NCI-H1417 treated with DMSO at 0.1 percent for 48 hours (cell line): ENCODE measurements at regions not wholly inside any gene's neighbourhood (a gene's known extent, or its start where the extent isn't known, plus 50 kb on each side); places are given as distances from the start of the nearest gene placed in this dataset.
"Not testable (repeated sequence)": the region's sequence is repeated elsewhere in the genome, so short reads cannot be mapped to it uniquely, and the experiment has no call there.

Experiments used
- DNase-seq: peaks from one replicate; lab custom pipeline; 2025; lab: John Stamatoyannopoulos, UW

GRCh38 chr6:19329078-19329477 lies 508.1 kb upstream of the ID4 start:
- DNase-seq, result no peak

- no peak for DNase-seq
Measured at GRCh38 chr6:19331089-19331488, 506.1 kb upstream of the ID4 start.

GRCh38 chr6:19332806-19333460 lies 504.2 kb upstream of the ID4 start:
- DNase-seq, result no peak

DNA sequence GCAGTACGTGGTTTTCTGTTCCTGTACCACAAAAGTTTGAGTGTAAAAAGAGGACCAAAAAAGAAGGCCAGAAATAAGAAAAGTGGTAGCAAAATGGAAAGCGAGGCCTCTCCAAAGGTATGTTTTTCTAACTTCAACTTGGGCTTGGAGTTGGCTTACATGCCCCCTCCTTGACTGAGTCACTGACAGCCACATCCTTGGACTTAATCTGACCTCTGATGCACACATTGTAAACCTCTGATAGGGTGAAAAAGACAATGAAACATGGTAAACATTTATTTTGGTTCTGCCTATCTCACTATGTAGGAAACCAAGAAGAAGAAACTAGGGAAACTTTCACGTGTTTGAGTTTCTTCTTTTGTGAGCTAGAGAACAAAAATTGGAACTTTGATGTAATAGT lies 503.2 kb upstream of the ID4 start:
- DNase-seq, result no peak

DNA sequence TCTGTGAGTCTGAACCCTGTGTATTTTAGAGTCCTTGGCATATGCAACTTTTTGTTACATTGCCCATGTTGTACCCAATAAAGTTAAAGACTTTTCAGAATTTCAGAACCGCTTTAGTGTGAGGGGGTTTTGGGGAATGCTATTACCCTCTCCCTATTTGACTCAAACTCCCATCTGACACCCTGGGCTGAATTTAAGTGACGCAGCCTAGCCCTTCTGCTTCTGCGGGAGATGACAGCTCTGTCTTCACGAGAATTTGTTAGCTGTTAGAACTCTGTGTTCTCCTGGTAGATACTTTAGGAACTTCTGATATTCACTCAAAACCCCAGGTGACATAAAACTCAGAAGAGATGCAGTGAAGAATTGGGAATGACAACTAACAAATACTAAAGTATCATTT lies 500.6 kb upstream of the ID4 start:
- DNase-seq, result no peak

- no peak for DNase-seq
Measured at GRCh38 chr6:19337101-19337500, 500.1 kb upstream of the ID4 start.

DNA sequence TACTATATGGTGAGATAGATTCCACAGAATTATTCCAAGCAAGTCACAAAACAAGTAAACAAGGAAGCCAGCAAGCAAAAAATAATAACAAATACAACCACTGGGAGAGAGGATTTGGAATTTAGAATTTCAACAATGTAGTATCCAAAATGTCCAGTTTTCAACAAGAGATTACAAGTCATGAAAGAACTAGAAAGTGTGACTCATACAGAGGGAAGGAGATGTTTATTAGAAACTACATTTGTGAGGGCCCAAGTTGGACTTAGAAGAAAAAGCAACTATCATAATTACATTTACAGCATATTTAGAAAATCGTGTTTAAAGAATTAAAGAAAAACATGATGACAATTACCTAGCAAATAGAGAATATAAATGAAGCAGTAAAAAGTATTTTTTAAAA lies 494.6 kb upstream of the ID4 start:
- DNase-seq, result no peak

DNA sequence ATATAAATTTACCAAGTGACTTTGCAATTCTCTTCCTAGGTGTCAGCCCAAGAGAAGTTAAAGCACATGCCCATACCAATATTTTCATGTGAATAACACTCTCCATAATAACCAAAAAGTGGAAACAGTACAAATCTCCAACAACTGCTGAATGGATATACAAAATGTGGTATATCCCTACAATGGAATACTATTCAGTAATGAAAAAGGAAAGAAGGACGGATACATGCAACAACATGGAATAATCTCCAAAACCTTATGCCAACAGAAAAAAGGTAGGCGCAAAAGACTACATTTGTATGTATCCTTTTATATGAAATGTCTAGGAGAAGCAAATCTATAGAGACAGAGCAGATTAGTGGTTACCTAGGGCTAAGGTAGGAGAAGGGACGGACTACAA lies 487.7 kb upstream of the ID4 start:
- DNase-seq, result no peak

GRCh38 chr6:19354181-19354580 lies 483.0 kb upstream of the ID4 start:
- DNase-seq, result no peak

DNA sequence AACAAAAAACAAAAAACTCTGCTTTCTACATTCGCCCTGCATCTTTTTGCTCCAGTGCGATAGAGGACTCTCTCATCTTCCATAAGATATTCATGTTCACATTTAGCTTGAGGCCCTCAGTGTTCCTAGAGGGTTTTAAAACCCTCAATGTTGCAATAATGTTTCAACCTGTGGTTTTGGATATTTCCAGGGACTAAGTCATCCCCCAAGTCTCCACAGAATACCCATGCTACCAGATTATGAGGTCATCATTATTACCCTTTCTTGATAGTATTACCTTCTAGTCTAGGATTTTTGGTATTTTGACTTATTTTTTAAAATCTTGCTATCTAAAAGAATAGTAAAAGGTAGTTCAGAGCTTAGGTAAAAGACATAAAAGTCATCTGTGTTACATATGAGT lies 480.5 kb upstream of the ID4 start:
- no peak for DNase-seq

GRCh38 chr6:19362396-19362795 lies 474.8 kb upstream of the ID4 start:
- no peak for DNase-seq

DNA sequence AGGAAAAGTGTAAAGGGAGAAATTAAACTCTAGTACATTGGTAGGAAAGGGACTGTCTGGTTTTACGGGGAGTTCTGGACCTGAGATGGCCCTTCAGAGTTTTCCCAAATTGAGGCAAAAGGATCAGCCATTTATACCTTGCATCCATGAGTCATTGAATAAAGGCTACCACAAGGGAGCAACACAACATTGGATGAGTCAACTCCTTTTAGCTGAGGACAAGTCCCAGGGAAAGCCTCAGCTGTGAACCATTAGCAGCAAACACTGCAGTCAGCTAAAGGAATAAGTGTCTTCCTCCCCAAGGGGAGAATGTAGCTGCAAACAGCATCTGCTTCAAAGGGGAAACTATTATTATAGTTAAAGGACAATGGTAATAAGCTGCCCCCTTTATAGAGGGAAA lies 468.7 kb upstream of the ID4 start:
- DNase-seq, result no peak

DNA sequence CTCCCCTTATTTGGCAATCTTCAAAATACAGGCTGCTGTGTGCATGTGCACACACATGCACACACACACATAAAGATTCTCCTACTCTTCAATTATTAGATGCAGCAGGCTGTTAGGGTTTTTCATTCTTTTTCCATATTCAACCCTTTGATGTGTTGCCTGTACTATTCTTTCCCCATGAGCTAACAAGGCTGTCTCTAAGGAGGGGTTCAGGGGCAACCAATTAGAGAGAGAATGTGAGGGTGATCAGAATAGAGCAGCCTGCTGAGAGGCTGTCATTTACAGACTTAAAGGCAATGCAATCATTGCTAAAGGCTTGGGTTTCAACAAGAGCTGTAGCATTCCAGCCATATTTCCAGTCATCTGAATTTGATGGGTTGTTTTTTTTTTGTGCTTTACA lies 467.4 kb upstream of the ID4 start:
- no peak for DNase-seq

GRCh38 chr6:19370831-19371230 lies 466.3 kb upstream of the ID4 start:
- DNase-seq, result no peak

DNA sequence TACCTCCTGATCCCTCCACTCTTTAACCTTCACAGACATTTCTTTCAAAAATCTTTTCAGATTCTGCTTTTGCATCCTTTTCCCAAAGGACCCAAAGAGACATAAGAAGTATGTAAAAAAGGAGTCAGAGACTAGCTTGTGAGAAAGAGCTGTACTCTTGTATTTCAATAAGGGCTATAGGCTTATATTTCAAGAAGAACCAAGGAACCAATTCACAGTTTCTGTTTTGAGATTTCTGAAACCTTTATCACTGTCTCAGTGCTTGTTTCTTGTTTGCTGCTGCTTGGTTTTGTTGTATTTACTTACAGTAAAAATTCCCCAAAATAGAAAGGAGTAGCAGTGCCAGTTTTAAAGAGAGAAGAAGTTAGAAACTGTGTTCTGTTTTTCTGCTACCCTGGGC lies 461.6 kb upstream of the ID4 start:
- no peak for DNase-seq

DNA sequence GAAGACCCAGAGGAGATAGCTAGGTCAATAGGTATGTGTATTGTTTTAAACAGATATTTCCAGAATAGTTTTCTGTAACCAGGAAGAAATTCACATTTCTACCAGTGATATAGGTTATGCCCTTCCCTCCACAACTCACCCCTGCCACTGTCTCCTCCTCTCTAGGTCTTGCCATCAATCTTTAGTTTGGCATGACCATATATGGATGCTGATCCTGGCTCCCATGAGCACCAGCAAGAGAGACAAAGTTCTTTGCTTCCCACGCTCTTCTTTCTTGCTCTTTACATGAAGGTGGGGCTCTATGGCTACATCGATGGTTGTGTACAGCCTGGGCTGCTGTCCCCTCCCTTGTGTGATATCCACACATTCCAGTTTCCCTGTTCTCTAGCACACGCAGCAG lies 459.4 kb upstream of the ID4 start:
- DNase-seq, result no peak

GRCh38 chr6:19380293-19380692 lies 456.9 kb upstream of the ID4 start:
- no peak for DNase-seq

DNA sequence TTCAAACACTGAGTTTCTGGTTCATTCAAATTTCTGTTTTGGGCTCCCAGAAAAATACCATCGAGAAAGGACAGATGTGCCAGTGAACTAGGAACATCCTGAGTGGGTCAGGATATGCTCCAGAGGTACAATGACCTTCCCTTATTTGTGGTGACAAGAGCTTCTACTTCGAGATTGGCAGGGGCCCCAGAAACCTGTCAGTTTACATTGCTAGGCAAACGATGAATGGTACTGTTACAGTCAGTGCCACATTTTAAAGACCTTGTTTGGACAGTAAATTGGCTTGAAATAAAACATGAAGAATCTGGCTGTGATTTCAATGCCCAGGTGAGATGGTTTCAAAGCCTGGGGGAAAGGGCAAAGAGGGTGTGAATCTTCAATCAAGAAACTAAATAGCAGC lies 454.5 kb upstream of the ID4 start:
- no peak for DNase-seq

GRCh38 chr6:19391926-19392325 lies 445.2 kb upstream of the ID4 start:
- DNase-seq, result no peak

DNA sequence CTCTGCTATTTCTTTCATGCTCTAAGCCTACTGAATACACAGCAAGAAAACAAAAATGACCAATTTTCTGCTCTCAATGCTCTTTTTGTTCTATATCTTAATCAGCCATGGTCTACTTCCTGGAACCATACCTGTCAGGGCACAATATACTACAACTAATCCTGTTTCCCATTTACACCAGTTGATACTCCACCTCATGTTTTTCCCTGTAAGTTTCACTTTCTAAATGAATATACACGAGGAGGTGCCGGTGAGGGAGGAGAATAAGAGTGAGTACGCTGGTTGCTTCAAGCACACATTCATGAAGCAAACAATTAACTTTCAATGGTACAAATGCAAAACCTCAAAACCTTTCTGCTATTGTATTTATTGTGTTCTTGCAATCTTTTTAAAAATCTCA lies 443.1 kb upstream of the ID4 start:
- no peak for DNase-seq

DNA sequence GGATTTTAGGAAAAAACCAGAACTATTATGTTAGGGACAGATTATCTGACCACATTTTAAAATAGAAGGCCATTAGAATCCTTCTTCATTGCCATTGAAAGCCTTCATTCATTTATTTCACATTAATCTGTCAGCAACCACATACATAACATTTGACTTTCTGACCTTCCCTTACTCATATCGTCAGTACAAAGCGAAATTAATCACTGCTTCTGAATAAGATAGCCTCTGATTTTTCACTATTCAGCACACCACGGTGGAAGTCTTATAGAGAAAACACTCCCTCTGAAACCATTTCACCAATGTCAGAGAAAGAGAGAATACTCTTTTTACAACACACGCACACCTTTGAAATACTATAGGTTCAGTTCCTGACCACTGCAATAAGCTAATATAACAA lies 442.5 kb upstream of the ID4 start:
- DNase-seq, result no peak

GRCh38 chr6:19395316-19395715 lies 441.9 kb upstream of the ID4 start:
- DNase-seq, result no peak

DNA sequence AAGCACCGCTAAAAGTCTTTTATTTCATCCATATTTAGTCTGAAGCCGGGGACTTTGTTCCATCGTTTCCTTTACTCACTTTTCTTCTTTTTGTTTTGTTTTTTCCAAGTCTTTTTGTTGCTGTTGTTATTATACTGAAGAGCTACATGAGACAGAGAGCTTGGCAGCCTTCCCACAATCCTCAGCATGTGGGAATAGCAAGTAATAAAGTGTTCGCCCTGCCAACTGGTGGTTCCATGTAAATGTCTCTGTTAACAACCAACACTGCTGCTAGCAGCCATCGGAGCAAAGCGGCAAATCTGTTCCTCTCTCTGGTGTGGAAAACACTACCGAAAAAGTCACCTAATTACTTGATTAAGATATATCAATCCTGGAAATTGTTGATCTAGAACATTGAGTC lies 437.8 kb upstream of the ID4 start:
- DNase-seq, result no peak

- DNase-seq, result not testable (repeated sequence)
Measured at GRCh38 chr6:19404884-19405283, 432.3 kb upstream of the ID4 start.

DNA sequence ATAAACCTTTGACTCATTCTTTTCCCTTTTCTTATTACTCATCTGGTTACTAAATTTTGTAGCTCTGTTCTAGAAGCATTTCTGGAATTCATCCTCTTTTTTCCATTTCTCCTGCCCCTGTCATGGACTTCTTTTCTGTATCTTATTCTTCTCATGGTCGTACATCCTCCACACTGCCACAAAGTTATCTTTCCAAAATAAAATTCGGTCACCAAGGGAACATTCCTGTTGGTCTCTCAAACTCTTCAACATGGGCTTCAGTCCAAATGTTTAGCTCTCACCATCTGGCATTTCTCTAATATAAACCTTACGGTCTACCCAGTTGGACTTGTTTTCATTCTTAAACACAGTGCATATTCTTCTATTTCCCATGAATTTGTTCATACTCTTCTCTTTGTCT lies 428.8 kb upstream of the ID4 start:
- no peak for DNase-seq
